H9 (cell line): ENCODE measurements at regions not wholly inside any gene's neighbourhood (a gene's known extent, or its start where the extent isn't known, plus 50 kb on each side); places are given as distances from the start of the nearest gene placed in this dataset.

ENCODE experiments used
- DNase-seq: peaks from one replicate; pipeline ENCODE4 v3.0.0-alpha.2; 2017
- H2AFZ ChIP-seq: one replicate; pipeline ENCODE4 v1.6.1; 2013; ENCODE audit warnings: mild to moderate bottlenecking, low read length, control low read depth, moderate library complexity
- H2AK5ac ChIP-seq: 2 replicates; pipeline ENCODE4 v1.6.1; 2013; ENCODE audit warnings: low read length, control low read depth, mixed read lengths; ENCODE audit not compliant: insufficient read length
- H2BK120ac ChIP-seq: one replicate; pipeline ENCODE4 v1.6.1; 2013; ENCODE audit warnings: low read depth, mild to moderate bottlenecking, low read length, control low read depth, inconsistent platforms; ENCODE audit not compliant: poor library complexity, severe bottlenecking
- H2BK12ac ChIP-seq: 2 replicates; pipeline ENCODE4 v1.6.1; 2013; ENCODE audit warnings: low read length, control low read depth, mixed read lengths, low read depth; ENCODE audit not compliant: insufficient read length
- H2BK15ac ChIP-seq: 2 replicates; pipeline ENCODE4 v1.6.1; 2013; ENCODE audit warnings: low read depth, low read length, control low read depth
- H2BK20ac ChIP-seq: one replicate; pipeline ENCODE4 v1.6.1; 2013; ENCODE audit warnings: low read depth, mild to moderate bottlenecking, low read length, control low read depth, inconsistent platforms; ENCODE audit not compliant: poor library complexity, severe bottlenecking
- H2BK5ac ChIP-seq: 2 replicates; pipeline ENCODE4 v1.6.1; 2013; ENCODE audit warnings: low read length, control low read depth, mixed read lengths; ENCODE audit not compliant: insufficient read length
- H3K14ac ChIP-seq: 2 replicates; pipeline ENCODE4 v1.6.1; 2013; ENCODE audit warnings: low read length, control low read depth; ENCODE audit not compliant: insufficient read depth
- H3K18ac ChIP-seq: 2 replicates; pipeline ENCODE4 v1.6.1; 2013; ENCODE audit warnings: low read depth, mild to moderate bottlenecking, mixed read lengths, low read length, control low read depth; ENCODE audit not compliant: insufficient read length
- H3K23ac ChIP-seq: 2 replicates; pipeline ENCODE4 v1.6.1; 2013; ENCODE audit warnings: low read length, control low read depth, mixed read lengths, low read depth; ENCODE audit not compliant: insufficient read length
- H3K23me2 ChIP-seq: 2 replicates; pipeline ENCODE4 v1.6.1; 2013; ENCODE audit warnings: low read depth, mild to moderate bottlenecking, mixed read lengths, low read length, control low read depth; ENCODE audit not compliant: insufficient read length, poor library complexity, severe bottlenecking
- H3K27ac ChIP-seq: 2 replicates; pipeline ENCODE4 v1.5.1; 2013; ENCODE audit warnings: low read length, control low read depth, mixed read lengths, low read depth; ENCODE audit not compliant: insufficient read length
- H3K27me3 ChIP-seq: 2 replicates; pipeline ENCODE4 v1.6.1; 2013; ENCODE audit warnings: low read length, control low read depth, inconsistent platforms; ENCODE audit not compliant: insufficient read depth
- H3K4ac ChIP-seq: 2 replicates; pipeline ENCODE4 v1.6.1; 2013; ENCODE audit warnings: low read depth, mild to moderate bottlenecking, control low read depth, inconsistent platforms, low read length, moderate library complexity
- H3K4me1 ChIP-seq: 2 replicates; pipeline ENCODE4 v1.6.1; 2013; ENCODE audit warnings: low read length, control low read depth, inconsistent platforms; ENCODE audit not compliant: insufficient read depth
- H3K4me2 ChIP-seq: 2 replicates; pipeline ENCODE4 v1.6.1; 2013; ENCODE audit warnings: low read length, control low read depth, mixed read lengths; ENCODE audit not compliant: insufficient read length, insufficient read depth
- H3K56ac ChIP-seq: 2 replicates; pipeline ENCODE4 v1.6.1; 2013; ENCODE audit warnings: low read depth, mild to moderate bottlenecking, mixed read lengths, low read length, control low read depth; ENCODE audit not compliant: insufficient read length
- H3K79me1 ChIP-seq: 2 replicates; pipeline ENCODE4 v1.6.1; 2013; ENCODE audit warnings: low read depth, mild to moderate bottlenecking, moderate library complexity, low read length, control low read depth, inconsistent platforms; ENCODE audit not compliant: insufficient read depth, poor library complexity, severe bottlenecking
- H3K79me2 ChIP-seq: 2 replicates; pipeline ENCODE4 v1.6.1; 2013; ENCODE audit warnings: low read length, control low read depth, inconsistent platforms; ENCODE audit not compliant: insufficient read depth
- H3K9ac ChIP-seq: 2 replicates; pipeline ENCODE4 v1.6.1; 2013; ENCODE audit warnings: low read length, control low read depth, mixed read lengths; ENCODE audit not compliant: insufficient read length; ENCODE audit errors: extremely low read depth
- H3K9me3 ChIP-seq: one replicate; pipeline ENCODE4 v1.6.1; 2013; ENCODE audit warnings: low read depth, low read length, inconsistent platforms; ENCODE audit not compliant: control insufficient read depth
- H3T11ph ChIP-seq: one replicate; pipeline ENCODE4 v1.6.1; 2013; ENCODE audit warnings: mild to moderate bottlenecking, low read length, control low read depth, inconsistent platforms
- H4K20me1 ChIP-seq: one replicate; pipeline ENCODE4 v1.6.1; 2013; ENCODE audit not compliant: control insufficient read depth, insufficient read length, insufficient read depth
- H4K5ac ChIP-seq: 2 replicates; pipeline ENCODE4 v1.6.1; 2013; ENCODE audit warnings: low read depth, mild to moderate bottlenecking, mixed read lengths, low read length, control low read depth; ENCODE audit not compliant: insufficient read length
- H4K8ac ChIP-seq: replicated peaks from 2 replicates; pipeline ENCODE4 v1.6.1; 2013; ENCODE audit warnings: low read length, control low read depth, mixed read lengths, low read depth; ENCODE audit not compliant: insufficient read length
- H4K91ac ChIP-seq: 2 replicates; pipeline ENCODE4 v1.6.1; 2013; ENCODE audit warnings: low read depth, mild to moderate bottlenecking, moderate library complexity, mixed read lengths, low read length, control low read depth; ENCODE audit not compliant: insufficient read length
- H3K27ac Mint-ChIP-seq, 3 experiments: 2 replicates in 2 of 3; 3 replicates in 1 of 3; pipeline ENCODE4 v1.8.0; 2020 to 2021; ENCODE audit warnings: mixed read lengths in 3 of 3, mild to moderate bottlenecking in 1 of 3, moderate library complexity in 1 of 3
- H3K27me3 Mint-ChIP-seq: 2 replicates; pipeline ENCODE4 v1.8.0; 2021; ENCODE audit warnings: low read depth, mild to moderate bottlenecking, moderate library complexity, mixed read lengths
- H3K36me3 Mint-ChIP-seq, 3 experiments: 2 replicates in 2 of 3; 3 replicates in 1 of 3; pipeline ENCODE4 v1.8.0; 2020 to 2021; ENCODE audit warnings: low read depth in 3 of 3, mixed read lengths in 3 of 3; ENCODE audit not compliant: insufficient read depth in 1 of 3
- H3K4me1 Mint-ChIP-seq, 2 experiments: 2 replicates each; pipeline ENCODE4 v1.8.0; 2020; ENCODE audit warnings: mixed read lengths in 2 of 2
- H3K4me3 Mint-ChIP-seq, 2 experiments: 2 replicates in 1 of 2; 3 replicates in 1 of 2; pipeline ENCODE4 v1.8.0; 2020 to 2021; ENCODE audit warnings: mild to moderate bottlenecking in 2 of 2, mixed read lengths in 2 of 2, moderate library complexity in 1 of 2
- H3K9me3 Mint-ChIP-seq, 2 experiments: 2 replicates in 1 of 2; 3 replicates in 1 of 2; pipeline ENCODE4 v1.8.0; 2020; ENCODE audit warnings: mild to moderate bottlenecking in 2 of 2, mixed read lengths in 2 of 2, moderate library complexity in 1 of 2
- WGBS: extraction: QIAGEN DNeasy Blood & Tissue Kit; methylation state at CpG from one replicate; pipeline ENCODE4 v1.1.7; 2013; ENCODE audit warnings: missing lambda C conversion rate, low lambda C conversion rate, mixed read lengths; ENCODE audit not compliant: insufficient read length; ENCODE audit errors: extremely low coverage; 5-methylcytosine and 5-hydroxymethylcytosine counted together
- TF ChIP-seq, protein P1 (sequence below): fragments of 200-600 bp; sonication (generic); conservative IDR thresholded peaks from 3 replicates; pipeline ENCODE4 v1.8.0; 2021; ENCODE audit warnings: antibody characterized with exemption, mild to moderate bottlenecking

DNA sequence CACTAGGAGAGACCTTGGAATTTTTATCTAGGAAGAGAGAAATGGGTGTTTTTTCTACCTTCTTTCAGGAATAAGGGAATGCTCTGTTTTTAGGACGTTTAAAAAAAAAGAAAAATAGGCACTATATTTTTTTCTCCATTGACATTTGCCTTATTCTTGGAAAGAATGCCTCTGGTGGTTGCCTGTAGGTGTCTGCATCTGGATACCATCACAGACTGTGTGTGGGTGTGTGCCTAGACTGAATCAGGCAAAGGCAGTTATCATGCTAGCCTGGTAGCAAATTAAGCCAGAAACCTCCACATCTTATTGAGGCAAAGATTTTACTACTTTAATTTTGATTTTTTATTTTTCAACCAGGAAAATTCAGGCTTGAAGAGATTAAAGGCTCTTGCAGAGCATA is 513.6 kb upstream of the KCNMB2 start:
- no peak overlapping the region for H3K27ac ChIP-seq
- no peak overlapping the region for H3K4me3 Mint-ChIP-seq
- H3K27ac Mint-ChIP-seq: no peak overlapping the region
- no peaks in the 10 kb centered on the region for H3K9me3 ChIP-seq
- H3K27me3 Mint-ChIP-seq: no peaks in the 10 kb centered on the region
- H2BK12ac ChIP-seq: no peak overlapping the region
- H2BK15ac ChIP-seq: no peak overlapping the region
- H3K14ac ChIP-seq: no peak overlapping the region
- H3K23me2 ChIP-seq: no peaks in the 10 kb centered on the region
- H3K18ac ChIP-seq: no peak overlapping the region
- H3K4ac ChIP-seq: no peak overlapping the region
- no peak overlapping the region for H3K4me2 ChIP-seq
- H4K20me1 ChIP-seq: no peaks in the 10 kb centered on the region
- no peaks in the 10 kb centered on the region for H3K27me3 ChIP-seq
- DNase-seq: no peak
- no peak overlapping the region for H3K56ac ChIP-seq
- H4K5ac ChIP-seq: no peak overlapping the region
- no peak overlapping the region for H4K8ac ChIP-seq
- TF ChIP-seq, protein P1, sequence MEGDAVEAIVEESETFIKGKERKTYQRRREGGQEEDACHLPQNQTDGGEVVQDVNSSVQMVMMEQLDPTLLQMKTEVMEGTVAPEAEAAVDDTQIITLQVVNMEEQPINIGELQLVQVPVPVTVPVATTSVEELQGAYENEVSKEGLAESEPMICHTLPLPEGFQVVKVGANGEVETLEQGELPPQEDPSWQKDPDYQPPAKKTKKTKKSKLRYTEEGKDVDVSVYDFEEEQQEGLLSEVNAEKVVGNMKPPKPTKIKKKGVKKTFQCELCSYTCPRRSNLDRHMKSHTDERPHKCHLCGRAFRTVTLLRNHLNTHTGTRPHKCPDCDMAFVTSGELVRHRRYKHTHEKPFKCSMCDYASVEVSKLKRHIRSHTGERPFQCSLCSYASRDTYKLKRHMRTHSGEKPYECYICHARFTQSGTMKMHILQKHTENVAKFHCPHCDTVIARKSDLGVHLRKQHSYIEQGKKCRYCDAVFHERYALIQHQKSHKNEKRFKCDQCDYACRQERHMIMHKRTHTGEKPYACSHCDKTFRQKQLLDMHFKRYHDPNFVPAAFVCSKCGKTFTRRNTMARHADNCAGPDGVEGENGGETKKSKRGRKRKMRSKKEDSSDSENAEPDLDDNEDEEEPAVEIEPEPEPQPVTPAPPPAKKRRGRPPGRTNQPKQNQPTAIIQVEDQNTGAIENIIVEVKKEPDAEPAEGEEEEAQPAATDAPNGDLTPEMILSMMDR: no peak; the same call in 2 of the 3 replicates
- H3K23ac ChIP-seq: no peak overlapping the region
- H3K79me1 ChIP-seq: no peaks in the 10 kb centered on the region
- H3K9me3 Mint-ChIP-seq: no peaks in the 10 kb centered on the region
- H3K9ac ChIP-seq: no peak overlapping the region
- H2AK5ac ChIP-seq: no peak overlapping the region
- H3K4me1 ChIP-seq: no peaks in the 10 kb centered on the region; the same call in 1 of the 2 replicates
- no peak overlapping the region for H2BK120ac ChIP-seq
- no peak overlapping the region for H3T11ph ChIP-seq
- H2BK20ac ChIP-seq: no peak overlapping the region
- no peak overlapping the region for H4K91ac ChIP-seq
- H2AFZ ChIP-seq: no peak overlapping the region
- no peaks in the 10 kb centered on the region for H3K36me3 Mint-ChIP-seq
- H3K79me2 ChIP-seq: no peaks in the 10 kb centered on the region
- no CpG with 5 or more reads among the region's 1 CpG for whole genome bisulfite sequencing
- no peak overlapping the region for H2BK5ac ChIP-seq
- peaks cover 6 to 11% of the 10 kb centered on the region in 2 experiments; a peak in 3 of 4 replicates for H3K4me1 Mint-ChIP-seq
